ENCODE measurements at regions not wholly inside any gene's neighbourhood (a gene's known extent, or its start where the extent isn't known, plus 50 kb on each side); places are given as distances from the start of the nearest gene placed in this dataset.

- TF ChIP-seq, protein P1, sequence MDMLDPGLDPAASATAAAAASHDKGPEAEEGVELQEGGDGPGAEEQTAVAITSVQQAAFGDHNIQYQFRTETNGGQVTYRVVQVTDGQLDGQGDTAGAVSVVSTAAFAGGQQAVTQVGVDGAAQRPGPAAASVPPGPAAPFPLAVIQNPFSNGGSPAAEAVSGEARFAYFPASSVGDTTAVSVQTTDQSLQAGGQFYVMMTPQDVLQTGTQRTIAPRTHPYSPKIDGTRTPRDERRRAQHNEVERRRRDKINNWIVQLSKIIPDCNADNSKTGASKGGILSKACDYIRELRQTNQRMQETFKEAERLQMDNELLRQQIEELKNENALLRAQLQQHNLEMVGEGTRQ (IDR thresholded peaks at IDR 0.05; ENCODE audit: borderline replicate concordance, low read depth, low read length): no peak
- no peak for TF ChIP-seq RFX5 (IDR thresholded peaks at IDR 0.05; ENCODE audit: low read length)
- TF ChIP-seq RCOR1 (IDR thresholded peaks at IDR 0.05; ENCODE audit: low read length): no peak
- TF ChIP-seq RXRA (IDR thresholded peaks at IDR 0.05; ENCODE audit: borderline replicate concordance, low read depth): no peak
- TF ChIP-seq JUND (IDR thresholded peaks at IDR 0.05): no peak
- no peak for TF ChIP-seq FOXM1 (IDR thresholded peaks at IDR 0.05; ENCODE audit: low read depth)
- TF ChIP-seq CHD2 (IDR thresholded peaks at IDR 0.05; ENCODE audit: low read length, partially characterized antibody): no peak
- no peak for TF ChIP-seq RAD21 (IDR thresholded peaks at IDR 0.05; ENCODE audit: low read length)
- no peak for TF ChIP-seq GATA2 (CRISPR knock-in tag; IDR thresholded peaks at IDR 0.05)
- no peak for TF ChIP-seq NRF1 (IDR thresholded peaks at IDR 0.05; ENCODE audit: low read depth, low read length)
- TF ChIP-seq TCF12 (IDR thresholded peaks at IDR 0.05): no peak
- no peak for TF ChIP-seq CTCF (IDR thresholded peaks at IDR 0.05)
- no peak for TF ChIP-seq SMC3 (IDR thresholded peaks at IDR 0.05; ENCODE audit: low read depth, low read length)
- TF ChIP-seq POLR2AphosphoS5 (IDR thresholded peaks at IDR 0.05; ENCODE audit: low read depth, low read length): no peak
Observed at GRCh38 chr4:58561170-58561569, 1451.0 kb upstream of the IGFBP7 start (continued).

DNA sequence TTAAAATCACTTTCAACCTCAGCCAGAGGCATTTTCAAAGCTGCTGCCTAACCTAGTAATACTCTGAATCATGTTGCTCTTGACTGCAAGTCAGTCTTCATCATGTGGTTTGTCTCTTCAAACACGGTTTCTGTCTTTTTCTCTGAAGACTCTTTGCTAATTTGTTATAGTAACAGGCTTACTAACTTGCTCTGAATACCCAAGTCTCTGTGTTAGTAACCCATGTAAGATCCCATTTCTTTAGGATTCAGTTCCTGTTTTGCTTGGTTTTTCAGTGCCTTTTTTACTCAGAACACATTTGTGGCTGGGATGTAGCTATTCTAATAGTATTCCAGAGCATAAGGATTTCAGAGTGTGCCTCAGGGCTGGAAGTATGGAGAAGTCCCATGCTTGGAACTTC, 1450.6 kb upstream of the IGFBP7 start:
- CTCF ChIA-PET: no interaction called here
- H3K27ac ChIP-seq (ENCODE audit: low read depth in 2 of 2, low read length in 1 of 2): no peak overlapping the region
- 18% methylated on average over 1 of the region's 1 CpG for WGBS (ENCODE audit: low lambda C conversion rate)
- H3K79me2 ChIP-seq (ENCODE audit: insufficient read depth): no peaks in the 10 kb centered on the region
- peaks cover 3% of the 10 kb centered on the region; the same call in 1 of the 2 replicates for H3K9me2 ChIP-seq
- no peaks in the 10 kb centered on the region for H3F3A ChIP-seq (replicated peaks; ENCODE audit: insufficient read depth)
- H3K9ac ChIP-seq: no peak overlapping the region
- POLR2A ChIA-PET: no interaction called here
- no peak for DNase-seq
- no peaks in the 10 kb centered on the region for H4K20me1 ChIP-seq (ENCODE audit: insufficient read depth)
- no peak overlapping the region for H3K4me2 ChIP-seq
- H2AFZ ChIP-seq (ENCODE audit: low read depth): no peak overlapping the region
- H3K4me3 ChIP-seq (ENCODE audit: low read depth in 2 of 2, low read length in 1 of 2): no peak overlapping the region
- no peaks in the 10 kb centered on the region for H3K36me3 ChIP-seq (replicated peaks in 1 of 2; ENCODE audit: control insufficient read depth in 1 of 2, insufficient read depth in 2 of 2, low read length in 1 of 2)
- no peaks in the 10 kb centered on the region for H3K4me1 ChIP-seq (ENCODE audit: control insufficient read depth in 1 of 2, insufficient read depth in 2 of 2, low read depth in 1 of 2, low read length in 1 of 2)
- no peaks in the 10 kb centered on the region for H3K9me3 ChIP-seq
- H3K27me3 ChIP-seq (ENCODE audit: insufficient read depth): no peaks in the 10 kb centered on the region
- TF ChIP-seq SMC3 (IDR thresholded peaks at IDR 0.05; ENCODE audit: low read depth, low read length) (no peak), TEAD4 (IDR thresholded peaks at IDR 0.05; ENCODE audit: borderline replicate concordance, insufficient read depth) (no peak), GABPA (IDR thresholded peaks at IDR 0.05; ENCODE audit: low read depth) (no peak), EZH2phosphoT487 (IDR thresholded peaks at IDR 0.05; ENCODE audit: borderline replicate concordance, low read depth) (no peak), NRF1 (IDR thresholded peaks at IDR 0.05; ENCODE audit: low read depth, low read length) (no peak), RXRA (IDR thresholded peaks at IDR 0.05; ENCODE audit: borderline replicate concordance, low read depth) (no peak), POLR2AphosphoS5 (IDR thresholded peaks at IDR 0.05; ENCODE audit: low read depth, low read length) (no peak), REST (IDR thresholded peaks at IDR 0.05; ENCODE audit: low read depth, low read length) (no peak), GATA2 (CRISPR knock-in tag; IDR thresholded peaks at IDR 0.05) (no peak), RCOR1 (IDR thresholded peaks at IDR 0.05; ENCODE audit: low read length) (no peak)

All from SK-N-SH (cell line).